ENCODE measurements at regions not wholly inside any gene's neighbourhood (a gene's known extent, or its start where the extent isn't known, plus 50 kb on each side); places are given as distances from the start of the nearest gene placed in this dataset.

- TF ChIP-seq, protein P1, sequence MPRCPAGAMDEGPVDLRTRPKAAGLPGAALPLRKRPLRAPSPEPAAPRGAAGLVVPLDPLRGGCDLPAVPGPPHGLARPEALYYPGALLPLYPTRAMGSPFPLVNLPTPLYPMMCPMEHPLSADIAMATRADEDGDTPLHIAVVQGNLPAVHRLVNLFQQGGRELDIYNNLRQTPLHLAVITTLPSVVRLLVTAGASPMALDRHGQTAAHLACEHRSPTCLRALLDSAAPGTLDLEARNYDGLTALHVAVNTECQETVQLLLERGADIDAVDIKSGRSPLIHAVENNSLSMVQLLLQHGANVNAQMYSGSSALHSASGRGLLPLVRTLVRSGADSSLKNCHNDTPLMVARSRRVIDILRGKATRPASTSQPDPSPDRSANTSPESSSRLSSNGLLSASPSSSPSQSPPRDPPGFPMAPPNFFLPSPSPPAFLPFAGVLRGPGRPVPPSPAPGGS (IDR thresholded peaks at IDR 0.05) = no peak
- no peak for TF ChIP-seq JUN (IDR thresholded peaks at IDR 0.05)
- TF ChIP-seq, protein P2, sequence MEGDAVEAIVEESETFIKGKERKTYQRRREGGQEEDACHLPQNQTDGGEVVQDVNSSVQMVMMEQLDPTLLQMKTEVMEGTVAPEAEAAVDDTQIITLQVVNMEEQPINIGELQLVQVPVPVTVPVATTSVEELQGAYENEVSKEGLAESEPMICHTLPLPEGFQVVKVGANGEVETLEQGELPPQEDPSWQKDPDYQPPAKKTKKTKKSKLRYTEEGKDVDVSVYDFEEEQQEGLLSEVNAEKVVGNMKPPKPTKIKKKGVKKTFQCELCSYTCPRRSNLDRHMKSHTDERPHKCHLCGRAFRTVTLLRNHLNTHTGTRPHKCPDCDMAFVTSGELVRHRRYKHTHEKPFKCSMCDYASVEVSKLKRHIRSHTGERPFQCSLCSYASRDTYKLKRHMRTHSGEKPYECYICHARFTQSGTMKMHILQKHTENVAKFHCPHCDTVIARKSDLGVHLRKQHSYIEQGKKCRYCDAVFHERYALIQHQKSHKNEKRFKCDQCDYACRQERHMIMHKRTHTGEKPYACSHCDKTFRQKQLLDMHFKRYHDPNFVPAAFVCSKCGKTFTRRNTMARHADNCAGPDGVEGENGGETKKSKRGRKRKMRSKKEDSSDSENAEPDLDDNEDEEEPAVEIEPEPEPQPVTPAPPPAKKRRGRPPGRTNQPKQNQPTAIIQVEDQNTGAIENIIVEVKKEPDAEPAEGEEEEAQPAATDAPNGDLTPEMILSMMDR (IDR thresholded peaks at IDR 0.05) = no peak
Observed at GRCh38 chr6:21861942-21862341, 268.4 kb downstream of the SOX4 start.

Measured in A549 (cell line).